Activated T-helper 2 cell treated with anti-CD3 and anti-CD28 coated beads, Interferon-gamma antibody, Interleukin-2, Interleukin-4, amounts not matched to agents 10 μg/mL and 5 μg/mL and 100 μg/mL, durations not matched to agents 14 hours and 24 hours and 36 hours (primary cell): ENCODE measurements at regions not wholly inside any gene's neighbourhood (a gene's known extent, or its start where the extent isn't known, plus 50 kb on each side); places are given as distances from the start of the nearest gene placed in this dataset.
"Not testable (repeated sequence)": the region's sequence is repeated elsewhere in the genome, so short reads cannot be mapped to it uniquely, and the experiment has no call there.

Experiments
- DNase-seq: peaks from one replicate; pipeline ENCODE4 v3.0.0; 2021; ENCODE audit warnings: low spot score
- H3K27ac Mint-ChIP-seq: one replicate; pipeline ENCODE4 v1.8.0; 2021; ENCODE audit warnings: mixed read lengths
- H3K27me3 Mint-ChIP-seq: one replicate; pipeline ENCODE4 v1.8.0; 2021; ENCODE audit warnings: low read depth, mixed read lengths
- H3K36me3 Mint-ChIP-seq: one replicate; pipeline ENCODE4 v1.8.0; 2021; ENCODE audit warnings: low read depth, mixed read lengths
- H3K4me1 Mint-ChIP-seq: one replicate; pipeline ENCODE4 v1.8.0; 2021; ENCODE audit warnings: low read depth, mixed read lengths
- H3K4me3 Mint-ChIP-seq: one replicate; pipeline ENCODE4 v1.8.0; 2021; ENCODE audit warnings: low read depth, mild to moderate bottlenecking, moderate library complexity, mixed read lengths
- H3K9me3 Mint-ChIP-seq: one replicate; pipeline ENCODE4 v1.8.0; 2021; ENCODE audit warnings: mixed read lengths
- intact Hi-C: fragments of 100-400 bp; cut with micrococcal nuclease; formaldehyde crosslinking; loops from one replicate; pipeline ENCODE4 v1.15.1; 2023

DNA sequence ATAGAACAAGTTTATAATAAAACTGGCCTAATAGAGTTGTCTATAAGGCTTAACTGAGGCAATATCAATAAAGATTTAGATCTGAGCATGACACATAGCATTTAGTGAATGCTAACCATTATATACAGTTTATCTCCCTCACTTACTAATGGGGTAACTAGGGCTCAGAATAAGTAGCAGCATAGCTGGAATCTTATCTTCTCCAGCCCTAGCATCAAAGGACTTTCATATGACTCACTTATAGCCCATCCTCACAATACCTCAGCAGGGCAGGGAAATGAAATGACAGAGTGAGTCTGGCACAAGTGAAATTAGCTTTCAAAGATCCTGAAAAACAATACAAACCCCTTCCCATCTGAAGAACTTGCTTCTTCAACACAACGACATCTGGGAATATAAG lies 362.9 kb downstream of the KIF20B start:
- no peaks in the 10 kb centered on the region for H3K9me3 Mint-ChIP-seq
- no peaks in the 10 kb centered on the region for H3K4me1 Mint-ChIP-seq
- H3K4me3 Mint-ChIP-seq, result no peak overlapping the region
- H3K27me3 Mint-ChIP-seq, result no peaks in the 10 kb centered on the region
- no peaks in the 10 kb centered on the region for H3K36me3 Mint-ChIP-seq
- DNase-seq, result no peak
- intact Hi-C loops, result no loop called here
- H3K27ac Mint-ChIP-seq, result no peak overlapping the region

DNA sequence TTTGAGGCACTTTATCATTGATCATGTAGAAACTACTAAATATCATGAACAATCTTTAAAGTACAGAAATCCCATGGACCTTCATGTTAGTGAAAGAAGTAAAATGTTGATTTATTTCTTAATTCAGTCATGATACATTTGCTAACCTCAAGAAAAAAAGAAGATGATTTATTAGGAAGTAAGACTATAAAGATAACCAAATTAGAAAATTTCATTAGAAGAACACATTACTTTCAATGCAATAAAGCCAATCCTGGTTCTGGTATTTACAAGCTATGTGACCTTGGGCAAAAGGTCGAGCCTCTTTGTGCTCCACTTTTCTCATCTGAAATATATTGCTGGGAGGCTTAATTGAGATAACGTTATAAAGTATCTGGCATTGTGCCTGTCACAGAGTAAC lies 365.0 kb downstream of the KIF20B start:
- Mint-ChIP-seq H3K9me3 (no peaks in the 10 kb centered on the region), H3K27me3 (no peaks in the 10 kb centered on the region), H3K27ac (no peak overlapping the region), H3K36me3 (no peaks in the 10 kb centered on the region), H3K4me1 (no peaks in the 10 kb centered on the region), H3K4me3 (no peak overlapping the region)
- DNase-seq, result no peak
- intact Hi-C loops, result no loop called here

DNA sequence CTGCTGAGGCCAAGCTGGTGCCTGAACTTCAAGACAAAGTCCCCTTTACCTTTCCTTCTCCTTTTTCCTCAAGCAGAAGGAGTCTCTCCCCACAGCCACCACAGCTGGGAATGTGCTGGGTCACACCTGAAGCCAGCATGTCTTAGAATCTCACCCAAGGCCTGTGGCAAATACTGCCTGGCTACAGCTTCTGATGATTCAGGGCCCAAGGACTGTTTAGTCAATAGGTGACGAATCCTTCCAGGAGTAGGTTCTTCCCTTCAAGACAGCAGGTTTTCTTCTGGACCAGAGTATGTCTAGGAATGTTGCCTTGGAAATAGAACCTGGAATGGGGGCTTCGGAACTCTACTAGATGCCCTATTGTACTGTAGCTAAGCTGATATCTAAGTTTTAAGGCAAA lies 374.6 kb downstream of the KIF20B start:
- Mint-ChIP-seq H3K27ac (no peak overlapping the region), H3K4me1 (no peaks in the 10 kb centered on the region), H3K36me3 (no peaks in the 10 kb centered on the region), H3K9me3 (no peaks in the 10 kb centered on the region), H3K4me3 (no peak overlapping the region), H3K27me3 (no peaks in the 10 kb centered on the region)
- intact Hi-C loops, result no loop called here
- no peak for DNase-seq

DNA sequence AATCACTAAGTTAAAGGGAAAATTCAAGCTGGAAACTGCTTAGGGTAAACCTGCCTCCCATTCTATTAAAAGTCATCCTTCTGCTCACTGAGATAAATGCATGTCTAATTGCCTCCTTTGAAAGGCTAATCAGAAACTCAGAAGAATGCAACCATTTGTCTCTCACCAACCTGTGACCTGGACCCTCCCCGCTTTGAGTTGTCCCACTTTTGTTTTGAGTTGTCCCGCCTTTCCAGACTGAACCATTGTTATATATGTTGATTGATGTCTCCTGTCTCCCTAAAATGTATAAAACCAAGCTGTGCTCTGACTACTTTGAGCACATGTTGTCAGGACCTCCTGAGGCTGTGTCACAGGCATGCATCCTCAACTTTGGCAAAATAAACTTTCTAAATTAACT lies 378.4 kb downstream of the KIF20B start:
- DNase-seq, result no peak
- no peaks in the 10 kb centered on the region for H3K9me3 Mint-ChIP-seq
- H3K27ac Mint-ChIP-seq, result no peak overlapping the region
- no peaks in the 10 kb centered on the region for H3K36me3 Mint-ChIP-seq
- H3K4me3 Mint-ChIP-seq, result no peak overlapping the region
- no peaks in the 10 kb centered on the region for H3K27me3 Mint-ChIP-seq
- no peaks in the 10 kb centered on the region for H3K4me1 Mint-ChIP-seq
- intact Hi-C loops, result no loop called here

DNA sequence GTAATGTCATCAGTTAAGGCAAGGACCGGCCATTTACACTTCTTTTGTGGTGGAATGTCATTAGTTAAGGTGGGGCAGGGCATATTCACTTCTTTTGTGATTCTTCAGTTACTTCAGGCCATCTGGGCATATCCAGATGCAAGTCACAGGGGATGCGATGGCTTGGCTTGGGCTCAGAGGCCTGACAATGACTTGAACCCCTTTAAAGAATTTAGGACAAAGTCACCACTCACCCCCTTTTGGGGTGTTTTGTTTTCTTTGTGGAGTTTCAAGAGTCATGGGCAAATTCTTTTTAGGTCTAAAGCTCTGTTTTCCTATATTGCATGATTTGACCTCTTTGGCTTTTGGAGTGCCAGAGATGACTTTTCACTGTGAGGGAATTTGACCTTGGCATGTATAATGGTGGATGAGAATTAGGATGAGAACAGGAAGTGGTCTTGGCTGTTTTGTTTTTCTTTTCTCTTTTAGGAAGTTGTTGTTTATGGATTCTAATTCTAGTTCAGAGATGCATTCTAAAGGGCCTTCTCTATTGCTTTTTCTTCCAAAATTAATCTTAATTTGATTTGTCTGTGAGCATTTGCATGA lies 385.3 kb downstream of the KIF20B start:
- not testable (repeated sequence) for H3K27ac Mint-ChIP-seq, H3K9me3 Mint-ChIP-seq, H3K4me3 Mint-ChIP-seq, H3K27me3 Mint-ChIP-seq, DNase-seq, H3K4me1 Mint-ChIP-seq, H3K36me3 Mint-ChIP-seq
- intact Hi-C loops, result loop anchor here (1.0 to 5.0 kb wide), 2 partner anchors 141 to 279 kb away; no protein-coding TSS in a partner anchor

DNA sequence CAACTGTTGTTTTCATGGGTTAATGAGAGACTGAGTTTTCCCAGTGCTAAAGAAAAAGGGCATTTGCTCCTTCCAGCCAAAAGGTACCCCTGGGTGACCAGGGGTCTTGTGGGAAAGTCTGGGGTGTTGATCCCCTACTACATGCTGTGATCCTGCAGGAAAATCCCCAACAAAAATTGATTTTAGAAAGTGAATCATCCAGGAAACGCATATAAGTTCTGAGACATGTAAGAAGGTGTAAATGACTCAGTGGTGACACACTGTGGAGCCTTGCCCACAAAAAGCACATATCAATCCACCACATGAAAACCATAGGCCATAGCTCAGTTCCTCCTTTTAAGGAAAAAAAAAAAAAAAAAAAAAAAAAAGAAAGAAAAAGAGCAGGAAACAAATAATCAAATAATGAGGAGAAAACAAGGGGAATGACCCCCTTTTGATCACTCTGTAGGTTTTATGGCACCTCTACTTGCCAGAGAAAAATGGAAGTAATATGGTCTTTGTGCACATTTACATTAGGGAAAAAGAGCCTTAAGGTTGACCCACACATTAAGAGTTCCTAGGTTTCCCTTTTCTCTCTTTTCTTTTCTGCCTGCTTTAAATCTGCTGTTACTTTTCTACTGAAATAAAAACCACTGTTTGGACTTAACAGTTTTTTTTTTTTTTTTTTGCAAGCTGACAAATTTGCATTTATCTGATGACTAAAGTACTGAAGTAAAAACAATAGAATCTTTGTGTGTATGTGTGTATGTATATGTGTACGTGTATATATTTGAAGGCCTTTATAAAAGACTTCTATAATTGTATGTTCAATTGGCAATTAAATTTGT lies 386.0 kb downstream of the KIF20B start:
- DNase-seq, result no peak
- peaks cover 9% of the 10 kb centered on the region for H3K4me1 Mint-ChIP-seq
- intact Hi-C loops, result loop anchor here (1.0 to 5.0 kb wide), 2 partner anchors 140 to 280 kb away; no protein-coding TSS in a partner anchor
- no peak overlapping the region for H3K4me3 Mint-ChIP-seq
- H3K27me3 Mint-ChIP-seq, result peaks cover under 1% of the 10 kb centered on the region
- H3K27ac Mint-ChIP-seq, result no peak overlapping the region
- H3K36me3 Mint-ChIP-seq, result no peaks in the 10 kb centered on the region
- no peaks in the 10 kb centered on the region for H3K9me3 Mint-ChIP-seq

DNA sequence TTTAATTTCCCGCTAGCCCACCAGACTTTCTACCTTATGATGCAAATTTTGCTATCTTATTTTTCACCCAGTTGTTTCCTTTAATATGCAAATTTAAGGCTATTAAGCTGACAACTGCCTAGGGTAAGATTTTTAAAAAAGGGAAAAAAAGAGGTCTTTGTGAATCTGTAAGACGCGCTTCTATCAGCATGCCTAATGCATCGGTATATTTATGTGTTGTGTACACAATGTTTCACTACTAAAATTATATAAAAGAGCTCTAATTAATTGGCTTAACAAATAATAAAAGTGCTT lies 386.6 kb downstream of the KIF20B start:
- intact Hi-C loops, result loop anchor here (5.0 kb wide), 1 partner anchor 281 kb away; no protein-coding TSS in a partner anchor
- Mint-ChIP-seq H3K4me1 (peaks cover 9% of the 10 kb centered on the region), H3K36me3 (no peaks in the 10 kb centered on the region), H3K27ac (no peak overlapping the region), H3K4me3 (no peak overlapping the region), H3K9me3 (no peaks in the 10 kb centered on the region), H3K27me3 (peaks cover 2% of the 10 kb centered on the region)
- no peak for DNase-seq

DNA sequence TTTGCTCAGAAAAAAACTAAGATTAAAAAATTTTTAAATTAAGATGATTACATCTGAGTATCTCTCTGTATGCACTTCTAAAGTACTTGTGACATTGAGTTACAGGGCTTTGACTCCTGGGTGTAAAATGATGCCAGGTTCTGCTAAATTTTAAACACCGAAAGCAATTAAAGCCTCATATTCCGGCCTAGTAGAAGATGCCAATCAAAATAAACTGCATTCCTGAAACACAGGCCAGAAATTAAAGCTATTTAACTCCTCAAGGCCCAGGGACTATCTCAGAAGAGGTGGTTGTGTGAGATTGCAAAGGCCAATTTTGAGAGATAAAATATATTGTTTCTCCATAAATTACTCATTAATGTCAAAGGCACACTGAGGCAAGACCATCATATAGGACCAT lies 388.3 kb downstream of the KIF20B start:
- intact Hi-C loops, result loop anchor here (5.0 kb wide), 1 partner anchor 282 kb away; no protein-coding TSS in a partner anchor
- DNase-seq, result no peak
- Mint-ChIP-seq H3K27me3 (peaks cover 2% of the 10 kb centered on the region), H3K4me3 (no peak overlapping the region), H3K36me3 (no peaks in the 10 kb centered on the region), H3K4me1 (peaks cover 9% of the 10 kb centered on the region), H3K27ac (no peak overlapping the region), H3K9me3 (no peaks in the 10 kb centered on the region)

DNA sequence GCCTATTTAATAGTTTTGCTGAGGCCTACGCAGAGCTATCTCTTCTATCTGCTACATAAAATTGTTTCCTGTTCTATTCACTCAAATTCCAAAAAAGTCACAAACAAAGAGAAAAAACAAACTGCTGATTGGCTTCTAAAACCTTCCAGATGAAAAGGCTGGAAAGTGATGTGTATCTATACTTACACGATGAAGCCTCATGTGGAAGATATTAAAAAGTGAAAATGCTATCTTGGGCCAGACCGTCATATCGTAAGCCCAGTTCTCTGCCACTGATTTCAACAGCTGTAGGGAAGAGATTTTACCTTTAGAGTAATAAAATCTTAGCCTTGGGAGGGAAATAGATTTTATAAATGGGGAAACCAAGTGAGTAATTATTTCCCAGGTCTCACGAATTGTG lies 394.8 kb downstream of the KIF20B start:
- Mint-ChIP-seq H3K4me1 (no peaks in the 10 kb centered on the region), H3K4me3 (no peak overlapping the region), H3K36me3 (no peaks in the 10 kb centered on the region), H3K27me3 (peaks cover 2% of the 10 kb centered on the region), H3K9me3 (no peaks in the 10 kb centered on the region), H3K27ac (no peak overlapping the region)
- DNase-seq, result no peak
- intact Hi-C loops, result no loop called here

DNA sequence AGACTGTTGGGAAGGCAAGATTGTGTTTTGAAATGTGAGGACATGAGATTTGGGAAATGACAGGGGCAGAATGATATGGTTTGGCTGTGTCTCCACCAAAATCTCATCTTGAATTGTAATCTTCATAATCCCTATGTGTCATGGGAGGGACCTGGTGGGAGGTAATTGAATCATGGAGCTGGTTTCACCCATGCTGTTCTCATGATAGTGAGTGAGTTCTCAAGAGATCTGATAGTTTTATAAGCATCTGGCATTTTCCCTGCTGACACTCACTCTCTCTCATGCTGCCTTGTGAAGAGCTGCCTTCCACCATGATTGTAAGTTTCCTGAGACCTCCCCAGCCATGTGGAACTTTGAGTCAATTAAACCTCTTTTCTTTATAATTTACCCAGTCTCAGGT lies 406.2 kb downstream of the KIF20B start:
- H3K27me3 Mint-ChIP-seq, H3K36me3 Mint-ChIP-seq, H3K9me3 Mint-ChIP-seq, H3K4me1 Mint-ChIP-seq, H3K4me3 Mint-ChIP-seq, H3K27ac Mint-ChIP-seq, intact Hi-C loops, DNase-seq: not testable (repeated sequence)

DNA sequence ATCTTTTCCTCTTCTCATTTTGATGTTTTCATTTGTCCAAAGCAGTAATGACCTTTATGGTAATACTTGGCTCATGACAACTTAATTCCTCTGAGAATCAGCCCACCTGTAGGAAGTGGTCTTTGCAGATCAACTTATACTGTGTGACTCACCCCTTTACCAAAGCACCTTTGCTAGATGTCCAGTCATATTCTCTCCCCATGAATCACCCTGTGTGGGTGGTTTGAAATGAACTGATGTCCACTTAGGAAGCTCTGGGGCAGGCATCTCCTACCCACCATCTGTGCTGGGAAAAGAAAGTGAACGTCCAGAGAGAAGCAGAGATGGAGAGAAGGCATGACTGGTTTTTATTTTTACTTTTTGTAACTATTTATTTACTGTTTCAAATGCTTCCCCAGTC lies 410.3 kb downstream of the KIF20B start:
- H3K4me1 Mint-ChIP-seq, result no peaks in the 10 kb centered on the region
- intact Hi-C loops, result no loop called here

DNA sequence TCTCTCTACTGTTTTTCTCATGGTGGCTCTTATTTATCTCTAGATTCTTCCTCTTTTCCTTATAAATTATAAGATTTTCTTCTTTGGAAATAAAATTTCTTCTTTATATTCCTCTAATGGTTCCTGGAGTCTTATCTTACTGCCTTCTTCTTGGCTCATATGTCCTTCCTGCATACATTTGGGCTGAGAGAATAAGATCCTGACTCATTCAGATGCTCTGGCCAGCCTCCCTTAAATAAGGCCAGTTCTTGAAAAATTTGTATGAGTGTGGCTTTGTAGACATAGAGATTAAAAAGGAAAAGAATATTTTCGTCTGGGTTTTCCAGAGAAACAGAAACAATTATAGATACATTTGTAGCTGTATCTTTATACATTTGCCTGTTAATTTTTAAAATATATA lies 411.3 kb downstream of the KIF20B start:
- Mint-ChIP-seq H3K27me3 (no peaks in the 10 kb centered on the region), H3K4me1 (no peaks in the 10 kb centered on the region), H3K27ac (no peak overlapping the region), H3K9me3 (no peaks in the 10 kb centered on the region), H3K4me3 (no peak overlapping the region), H3K36me3 (no peaks in the 10 kb centered on the region)
- intact Hi-C loops, result no loop called here
- DNase-seq, result no peak

More for the DNA sequence above, 410.3 kb downstream of the KIF20B start:
- H3K27ac Mint-ChIP-seq, result no peak overlapping the region
- DNase-seq, result no peak
- no peak overlapping the region for H3K4me3 Mint-ChIP-seq
- no peaks in the 10 kb centered on the region for H3K36me3 Mint-ChIP-seq
- no peaks in the 10 kb centered on the region for H3K27me3 Mint-ChIP-seq
- H3K9me3 Mint-ChIP-seq, result no peaks in the 10 kb centered on the region

DNA sequence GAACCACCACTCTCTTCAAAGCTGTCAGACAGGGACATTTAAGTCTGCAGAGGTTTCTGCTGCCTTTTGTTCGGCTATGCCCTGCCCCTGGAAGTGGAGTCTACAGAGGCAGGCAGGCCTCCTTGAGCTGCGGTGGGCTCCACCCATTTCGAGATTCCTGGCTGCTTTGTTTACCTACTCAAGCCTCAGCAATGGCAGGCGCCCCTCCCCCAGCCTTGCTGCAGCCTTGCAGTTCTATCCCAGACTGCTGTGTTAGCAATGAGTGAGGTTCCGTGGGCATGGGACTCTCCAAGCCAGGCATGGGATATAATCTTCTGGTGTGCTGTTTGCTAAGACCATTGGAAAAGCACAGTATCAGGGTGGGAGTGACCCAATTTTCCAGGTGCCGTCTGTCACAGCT lies 417.2 kb downstream of the KIF20B start:
- not testable (repeated sequence) for H3K4me1 Mint-ChIP-seq

More for the DNA sequence above, 417.2 kb downstream of the KIF20B start:
- H3K9me3 Mint-ChIP-seq, DNase-seq, H3K36me3 Mint-ChIP-seq, intact Hi-C loops, H3K27me3 Mint-ChIP-seq, H3K27ac Mint-ChIP-seq, H3K4me3 Mint-ChIP-seq: not testable (repeated sequence)
